ENCODE measurements at regions not wholly inside any gene's neighbourhood (a gene's known extent, or its start where the extent isn't known, plus 50 kb on each side); places are given as distances from the start of the nearest gene placed in this dataset.
"Not testable (repeated sequence)": the region's sequence is repeated elsewhere in the genome, so short reads cannot be mapped to it uniquely, and the experiment has no call there.

- DNase-seq: no peak
These were observed 251.4 kb upstream of the ATXN7L3B start for GRCh38 chr12:74286254-74286653.

GRCh38 chr12:74292351-74293194 is 245.1 kb upstream of the ATXN7L3B start:
- DNase-seq: no peak

- no peak for DNase-seq
These were observed 243.9 kb upstream of the ATXN7L3B start for GRCh38 chr12:74293689-74294131.

- no peak for DNase-seq
These were observed 220.5 kb upstream of the ATXN7L3B start for GRCh38 chr12:74317078-74317601.

GRCh38 chr12:74317741-74318140 is 219.9 kb upstream of the ATXN7L3B start:
- DNase-seq: no peak

GRCh38 chr12:74319886-74320285 is 217.7 kb upstream of the ATXN7L3B start:
- DNase-seq: no peak

- DNase-seq: no peak
These were observed 216.3 kb upstream of the ATXN7L3B start for GRCh38 chr12:74321381-74321780.

GRCh38 chr12:74322792-74323191 is 214.8 kb upstream of the ATXN7L3B start:
- no peak for DNase-seq

GRCh38 chr12:74328623-74329022 is 209.0 kb upstream of the ATXN7L3B start:
- DNase-seq: no peak

GRCh38 chr12:74334780-74335179 is 202.9 kb upstream of the ATXN7L3B start:
- DNase-seq: no peak

GRCh38 chr12:74337951-74338350 is 199.7 kb upstream of the ATXN7L3B start:
- no peak for DNase-seq

- DNase-seq: no peak
These were observed 198.4 kb upstream of the ATXN7L3B start for GRCh38 chr12:74339211-74339610.

- DNase-seq: no peak
These were observed 187.7 kb upstream of the ATXN7L3B start for GRCh38 chr12:74349925-74350324.

- no peak for DNase-seq
These were observed 172.3 kb upstream of the ATXN7L3B start for GRCh38 chr12:74365178-74365964.

GRCh38 chr12:74370608-74371216 is 166.9 kb upstream of the ATXN7L3B start:
- DNase-seq: no peak

- no peak for DNase-seq
These were observed 158.5 kb upstream of the ATXN7L3B start for GRCh38 chr12:74379114-74379513.

GRCh38 chr12:74381958-74382357 is 155.7 kb upstream of the ATXN7L3B start:
- no peak for DNase-seq

- DNase-seq: no peak
These were observed 154.7 kb upstream of the ATXN7L3B start for GRCh38 chr12:74382983-74383382.

GRCh38 chr12:74391283-74391682 is 146.4 kb upstream of the ATXN7L3B start:
- no peak for DNase-seq

- no peak for DNase-seq
These were observed 144.4 kb upstream of the ATXN7L3B start for GRCh38 chr12:74393272-74393671.

GRCh38 chr12:74394647-74395046 is 143.0 kb upstream of the ATXN7L3B start:
- no peak for DNase-seq

- DNase-seq: peak in 1 of 5 donors; percentile 22
These were observed 136.6 kb upstream of the ATXN7L3B start for GRCh38 chr12:74401035-74401434.

- DNase-seq: no peak
These were observed 135.7 kb upstream of the ATXN7L3B start for GRCh38 chr12:74401966-74402365.

GRCh38 chr12:74403221-74403470 is 134.5 kb upstream of the ATXN7L3B start:
- not testable (repeated sequence) for DNase-seq

Data from T-helper 1 cell (primary cell).